ENCODE measurements at regions not wholly inside any gene's neighbourhood (a gene's known extent, or its start where the extent isn't known, plus 50 kb on each side); places are given as distances from the start of the nearest gene placed in this dataset.

- TF ChIP-seq POLR2A (IDR thresholded peaks at IDR 0.05): no peak
- no peak for TF ChIP-seq CTCF (IDR thresholded peaks at IDR 0.05)
Measured at GRCh38 chr2:120828066-120828465, 92.4 kb downstream of the GLI2 start.

Data from stomach (tissue), 4 donors.